Parathyroid adenoma (tissue), 2 donors: ENCODE measurements at regions not wholly inside any gene's neighbourhood (a gene's known extent, or its start where the extent isn't known, plus 50 kb on each side); places are given as distances from the start of the nearest gene placed in this dataset.

Source experiments
- H2AFZ ChIP-seq: fragments of 300-600 bp; sonication (generic); one replicate; pipeline ENCODE4 v1.7.0; 2017; ENCODE audit warnings: antibody characterized with exemption, mild to moderate bottlenecking
- H3K27ac ChIP-seq: fragments of 300-600 bp; sonication (generic); one replicate; pipeline ENCODE4 v1.7.0; 2017
- H3K27me3 ChIP-seq: fragments of 300-600 bp; sonication (generic); one replicate; pipeline ENCODE4 v1.7.0; 2017; ENCODE audit warnings: low read length; ENCODE audit not compliant: control insufficient read depth, insufficient read depth
- H3K36me3 ChIP-seq: fragments of 300-600 bp; sonication (generic); one replicate; pipeline ENCODE4 v1.7.0; 2017; ENCODE audit warnings: low read length; ENCODE audit not compliant: control insufficient read depth, insufficient read depth
- H3K4me1 ChIP-seq: fragments of 300-600 bp; sonication (generic); one replicate; pipeline ENCODE4 v1.7.0; 2017; ENCODE audit warnings: control low read depth
- H3K4me2 ChIP-seq: fragments of 300-600 bp; sonication (generic); one replicate; pipeline ENCODE4 v1.7.0; 2017; ENCODE audit warnings: low read length
- H3K4me3 ChIP-seq: fragments of 300-600 bp; sonication (generic); one replicate; pipeline ENCODE4 v1.7.0; 2017; ENCODE audit warnings: low read depth, low read length
- H3K79me2 ChIP-seq: fragments of 300-600 bp; sonication (generic); one replicate; pipeline ENCODE4 v1.7.0; 2017; ENCODE audit warnings: control low read depth
- H3K9ac ChIP-seq: fragments of 300-600 bp; sonication (generic); one replicate; pipeline ENCODE4 v1.7.0; 2017; ENCODE audit warnings: mild to moderate bottlenecking
- H3K9me3 ChIP-seq: fragments of 300-600 bp; sonication (generic); one replicate; pipeline ENCODE4 v1.7.0; 2017; ENCODE audit warnings: low read length; ENCODE audit not compliant: control insufficient read depth
- TF ChIP-seq, protein P1 (sequence below): fragments of 300-600 bp; sonication (generic); IDR thresholded peaks from one replicate; pipeline ENCODE4 v1.7.0; 2017; ENCODE audit warnings: antibody characterized with exemption, mild to moderate bottlenecking
- donor health status: primary hyperparathyroidism.

DNA sequence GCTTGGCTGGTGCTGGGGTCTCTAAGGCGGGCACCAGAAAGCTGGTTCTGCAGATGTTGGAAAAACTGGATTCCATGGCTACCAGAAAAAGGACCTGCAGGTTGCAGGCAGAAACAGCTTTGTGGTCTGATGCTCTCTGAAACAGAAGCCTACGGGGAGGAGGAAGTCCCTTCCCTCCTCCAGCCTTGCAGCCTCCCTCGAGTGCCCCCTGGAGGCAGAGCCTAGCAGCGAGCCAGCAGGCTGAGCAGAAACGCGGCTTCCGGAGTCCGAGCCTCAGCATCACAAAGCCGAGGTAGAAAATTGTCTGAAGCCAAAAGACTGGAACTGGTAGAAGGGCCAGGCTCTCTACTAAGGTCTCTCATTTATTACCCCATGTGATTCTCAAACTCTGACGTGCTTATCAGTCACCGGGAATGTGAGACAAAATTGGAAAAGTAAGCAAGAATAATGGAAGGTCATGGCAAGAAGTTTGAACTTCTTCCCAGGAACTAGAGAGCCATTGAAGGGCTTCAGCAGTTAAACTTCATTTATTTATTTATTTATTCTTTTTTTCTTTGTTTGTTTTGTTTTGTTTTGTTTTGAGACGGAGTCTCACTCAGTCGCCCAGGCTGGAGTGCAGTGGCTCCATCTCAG is 82.2 kb upstream of the CPSF6 start:
- H3K4me3 ChIP-seq: peak overlapping the region; percentile 20
- no peak overlapping the region for H3K9ac ChIP-seq

DNA sequence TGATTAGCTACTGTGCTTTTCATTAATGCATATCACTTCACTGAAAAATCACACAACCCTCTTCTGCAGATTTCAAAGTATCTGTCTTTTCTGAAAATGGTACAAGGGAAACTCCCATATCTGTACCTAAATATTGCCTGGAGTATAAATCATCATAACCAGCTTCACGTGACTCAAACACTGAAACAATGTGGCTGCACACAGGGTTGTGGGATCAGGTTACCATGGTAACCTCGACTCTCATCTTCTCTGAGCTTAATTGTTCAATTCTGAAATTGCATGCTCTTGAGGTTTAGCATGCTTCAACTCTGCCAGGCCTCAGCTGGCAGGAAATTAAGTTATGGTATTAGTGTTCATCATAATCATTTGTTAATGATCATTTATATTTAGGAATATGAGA is 77.5 kb upstream of the CPSF6 start:
- H3K4me3 ChIP-seq: no peak overlapping the region
- H3K79me2 ChIP-seq: no peaks in the 10 kb centered on the region
- no peak overlapping the region for H3K9ac ChIP-seq
- TF ChIP-seq, protein P1, sequence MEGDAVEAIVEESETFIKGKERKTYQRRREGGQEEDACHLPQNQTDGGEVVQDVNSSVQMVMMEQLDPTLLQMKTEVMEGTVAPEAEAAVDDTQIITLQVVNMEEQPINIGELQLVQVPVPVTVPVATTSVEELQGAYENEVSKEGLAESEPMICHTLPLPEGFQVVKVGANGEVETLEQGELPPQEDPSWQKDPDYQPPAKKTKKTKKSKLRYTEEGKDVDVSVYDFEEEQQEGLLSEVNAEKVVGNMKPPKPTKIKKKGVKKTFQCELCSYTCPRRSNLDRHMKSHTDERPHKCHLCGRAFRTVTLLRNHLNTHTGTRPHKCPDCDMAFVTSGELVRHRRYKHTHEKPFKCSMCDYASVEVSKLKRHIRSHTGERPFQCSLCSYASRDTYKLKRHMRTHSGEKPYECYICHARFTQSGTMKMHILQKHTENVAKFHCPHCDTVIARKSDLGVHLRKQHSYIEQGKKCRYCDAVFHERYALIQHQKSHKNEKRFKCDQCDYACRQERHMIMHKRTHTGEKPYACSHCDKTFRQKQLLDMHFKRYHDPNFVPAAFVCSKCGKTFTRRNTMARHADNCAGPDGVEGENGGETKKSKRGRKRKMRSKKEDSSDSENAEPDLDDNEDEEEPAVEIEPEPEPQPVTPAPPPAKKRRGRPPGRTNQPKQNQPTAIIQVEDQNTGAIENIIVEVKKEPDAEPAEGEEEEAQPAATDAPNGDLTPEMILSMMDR: no peak
- H3K36me3 ChIP-seq: no peaks in the 10 kb centered on the region
- no peak overlapping the region for H2AFZ ChIP-seq
- no peaks in the 10 kb centered on the region for H3K27me3 ChIP-seq
- H3K27ac ChIP-seq: no peak overlapping the region
- H3K9me3 ChIP-seq: no peaks in the 10 kb centered on the region
- no peak overlapping the region for H3K4me2 ChIP-seq
- no peaks in the 10 kb centered on the region for H3K4me1 ChIP-seq

More for the DNA sequence above, 82.2 kb upstream of the CPSF6 start:
- no peaks in the 10 kb centered on the region for H3K4me1 ChIP-seq
- H3K27me3 ChIP-seq: no peaks in the 10 kb centered on the region
- TF ChIP-seq, protein P1: peak; percentile 87
- no peaks in the 10 kb centered on the region for H3K79me2 ChIP-seq
- no peaks in the 10 kb centered on the region for H3K36me3 ChIP-seq
- H3K27ac ChIP-seq: no peak overlapping the region
- H2AFZ ChIP-seq: peak overlapping the region; percentile 65
- H3K4me2 ChIP-seq: peak overlapping the region; percentile 63
- no peaks in the 10 kb centered on the region for H3K9me3 ChIP-seq

DNA sequence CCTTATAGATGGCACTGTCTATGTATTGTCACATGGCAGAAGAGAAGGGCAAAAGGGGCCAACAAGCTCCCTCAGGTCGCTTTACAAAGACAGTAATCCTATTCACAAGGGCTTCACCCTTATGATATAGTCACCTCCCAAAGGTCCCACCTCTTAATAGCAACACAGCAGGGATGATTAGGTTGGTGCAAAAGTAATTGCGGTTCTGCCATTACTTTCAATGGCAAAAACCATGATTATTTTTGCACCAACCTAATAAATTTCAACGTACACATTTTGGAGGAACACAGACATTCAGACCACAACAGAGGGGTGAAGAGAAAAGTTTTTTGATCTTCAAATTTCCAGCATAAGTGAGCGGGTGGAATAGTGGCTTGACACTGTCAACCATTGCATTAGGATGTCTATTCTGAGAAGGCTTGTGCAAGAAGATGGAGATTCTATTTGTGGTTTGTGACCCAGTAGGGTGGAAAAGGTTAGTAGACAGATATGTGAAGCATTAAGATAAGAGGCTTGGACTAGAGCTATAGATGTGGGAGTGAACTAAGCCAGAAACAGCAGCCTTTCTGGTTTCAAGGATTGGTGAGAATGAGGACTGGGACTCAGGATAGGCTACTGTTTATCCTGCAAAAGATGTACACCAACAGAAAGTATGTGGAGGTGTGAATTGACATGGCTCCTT is 75.5 kb upstream of the CPSF6 start:
- Histone ChIP-seq H3K4me2 (no peak overlapping the region), H3K27me3 (no peaks in the 10 kb centered on the region), H3K9ac (no peak overlapping the region), H2AFZ (no peak overlapping the region), H3K36me3 (no peaks in the 10 kb centered on the region), H3K79me2 (no peaks in the 10 kb centered on the region), H3K4me3 (no peak overlapping the region), H3K9me3 (no peaks in the 10 kb centered on the region), H3K4me1 (no peaks in the 10 kb centered on the region), H3K27ac (no peak overlapping the region)
- TF ChIP-seq, protein P1: no peak

DNA sequence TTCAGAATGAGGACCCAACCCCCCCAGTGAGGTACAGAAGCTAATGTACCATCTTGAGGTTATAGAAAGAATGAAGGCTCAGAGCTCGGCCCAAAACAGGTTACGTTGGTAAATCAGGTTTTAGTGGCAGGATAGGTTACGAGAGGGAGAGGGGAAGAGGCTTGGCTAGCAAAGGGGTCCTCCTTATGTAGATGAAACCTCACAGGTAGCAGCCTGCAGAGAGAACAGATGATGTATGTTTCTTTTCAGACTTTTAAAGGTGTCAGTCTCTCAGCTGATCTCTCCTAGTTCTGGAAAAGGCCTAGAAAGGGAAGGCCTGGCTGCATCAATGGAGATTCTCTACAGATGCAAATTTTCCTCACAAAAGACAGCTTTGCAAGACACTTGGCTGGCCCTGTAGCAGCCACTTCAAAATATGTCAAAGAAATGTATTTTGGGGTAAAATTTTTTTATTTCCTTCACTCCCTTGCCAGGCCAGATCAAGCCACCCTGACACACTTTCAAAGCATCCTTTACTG is 71.7 kb upstream of the CPSF6 start:
- Histone ChIP-seq H3K9ac (no peak overlapping the region), H3K27me3 (no peaks in the 10 kb centered on the region), H3K4me1 (no peaks in the 10 kb centered on the region), H3K27ac (no peak overlapping the region), H3K36me3 (no peaks in the 10 kb centered on the region), H3K4me2 (no peak overlapping the region), H3K79me2 (no peaks in the 10 kb centered on the region), H3K4me3 (no peak overlapping the region), H2AFZ (no peak overlapping the region), H3K9me3 (no peaks in the 10 kb centered on the region)
- TF ChIP-seq, protein P1: no peak
